Tongue (tissue), 1 donor: ENCODE measurements at regions not wholly inside any gene's neighbourhood (a gene's known extent, or its start where the extent isn't known, plus 50 kb on each side); places are given as distances from the start of the nearest gene placed in this dataset.

Experiments
- DNase-seq: peaks from one replicate; pipeline ENCODE4 v3.0.0-alpha.2; 2015

DNA sequence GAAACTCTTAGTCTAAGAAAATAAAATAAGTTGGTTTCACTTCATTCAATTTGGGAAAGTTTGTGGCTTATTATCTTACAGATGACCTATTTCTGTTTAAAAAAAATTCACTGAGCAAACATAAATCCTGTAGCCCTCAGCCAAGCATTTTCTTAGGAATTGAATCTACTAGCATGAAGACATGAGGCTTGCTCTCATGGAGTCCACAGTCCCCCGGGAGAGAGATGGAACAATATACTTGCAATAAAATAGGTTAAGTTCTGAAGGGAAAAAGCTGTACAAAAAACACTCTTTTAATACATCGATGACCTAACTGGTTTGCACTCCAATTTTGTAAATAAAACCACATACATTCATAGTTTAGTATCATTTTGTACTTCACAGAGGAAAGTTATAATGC lies 642.6 kb upstream of the FAM241A start:
- DNase-seq: no peak

DNA sequence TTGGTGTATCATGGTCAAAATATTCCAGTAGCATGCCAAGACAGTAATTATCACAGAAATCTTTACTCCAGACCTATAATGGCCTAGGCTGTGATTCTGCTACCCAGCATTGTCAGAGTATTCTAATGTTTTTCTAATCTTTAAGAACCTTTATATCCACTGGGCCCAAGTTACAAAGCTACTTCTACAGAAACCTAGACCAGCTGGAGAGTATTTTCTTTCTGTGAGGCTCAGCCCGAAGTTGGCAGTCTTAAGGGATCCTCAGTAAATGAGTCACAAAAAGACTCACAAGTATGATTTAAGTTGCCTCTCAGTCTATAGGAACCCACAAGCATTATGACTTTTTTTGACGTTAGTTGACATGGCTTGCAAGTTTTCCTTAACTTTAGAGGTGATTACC lies 638.5 kb upstream of the FAM241A start:
- no peak for DNase-seq

GRCh38 chr4:111510535-111510934 lies 634.7 kb upstream of the FAM241A start:
- DNase-seq: no peak

DNA sequence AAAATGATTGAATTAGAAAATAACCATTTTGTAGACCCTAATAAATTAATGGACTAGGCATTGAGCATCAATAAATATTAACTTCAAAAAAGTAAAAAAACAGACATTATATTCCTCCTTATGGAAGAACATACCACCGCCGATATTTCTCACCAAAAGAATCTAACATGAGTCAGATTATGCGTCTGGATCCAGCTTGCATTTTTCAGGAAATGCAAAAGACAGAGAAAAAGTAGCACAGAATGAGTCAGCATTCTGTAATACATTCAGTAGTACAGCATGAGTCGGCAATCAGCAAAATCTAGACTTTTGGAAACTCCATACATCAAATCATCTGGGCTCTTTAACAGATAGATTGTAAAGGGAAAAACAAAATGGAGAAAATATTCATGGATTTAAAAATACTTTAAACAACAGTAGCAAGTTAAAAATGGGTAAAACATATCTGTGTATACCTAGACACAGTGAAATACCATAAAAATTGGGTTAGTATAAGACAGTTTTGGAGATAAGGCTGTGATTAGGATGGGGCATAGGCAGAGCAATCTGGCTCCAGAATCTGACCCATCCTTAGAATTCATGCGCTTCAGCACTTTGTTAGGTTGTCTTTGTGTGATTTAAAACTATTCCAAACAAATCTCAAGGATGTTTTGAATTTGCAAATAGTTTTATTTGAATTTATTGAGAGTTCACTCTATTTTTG lies 633.0 kb upstream of the FAM241A start:
- DNase-seq: no peak

- DNase-seq: no peak
Observed at GRCh38 chr4:111519683-111520082, 625.6 kb upstream of the FAM241A start.

GRCh38 chr4:111530446-111530845 lies 614.8 kb upstream of the FAM241A start:
- no peak for DNase-seq

DNA sequence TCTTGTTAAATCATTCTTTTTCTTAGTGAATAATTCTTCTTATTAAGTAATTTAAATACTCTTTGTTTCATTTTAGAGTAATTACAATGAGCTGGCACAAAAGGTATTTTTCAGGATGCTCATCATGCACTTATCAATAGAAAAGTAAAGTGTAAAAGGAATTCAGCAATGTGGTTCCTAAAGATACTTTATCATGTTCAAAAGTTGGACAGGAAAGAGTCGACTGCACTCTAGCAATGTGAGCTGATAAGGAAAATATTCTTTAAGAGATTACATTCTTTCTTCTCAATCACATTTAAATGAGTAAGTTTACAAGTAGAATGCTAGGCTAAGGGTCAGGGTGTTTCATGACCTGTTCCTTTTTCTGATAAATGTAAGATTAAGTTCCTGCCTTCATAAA lies 609.5 kb upstream of the FAM241A start:
- DNase-seq: no peak

DNA sequence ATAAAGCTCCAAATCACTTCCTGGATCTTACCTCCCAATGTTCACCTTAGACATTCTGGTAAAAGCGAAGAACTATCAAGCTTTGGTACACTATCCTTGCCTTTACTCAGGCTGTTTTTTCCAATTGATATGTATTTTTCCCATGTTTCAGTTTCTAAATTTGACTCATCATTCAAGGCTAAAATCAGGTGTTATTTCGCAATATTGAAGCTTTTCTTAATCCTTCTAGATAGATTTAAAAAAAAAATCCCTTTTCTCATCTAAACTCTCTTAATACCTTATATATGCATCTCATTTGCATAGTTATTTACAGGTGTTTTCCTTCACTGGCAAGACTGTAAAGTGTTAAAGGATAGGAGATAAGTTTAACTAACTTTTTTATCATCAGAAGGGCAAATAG lies 608.1 kb upstream of the FAM241A start:
- no peak for DNase-seq

DNA sequence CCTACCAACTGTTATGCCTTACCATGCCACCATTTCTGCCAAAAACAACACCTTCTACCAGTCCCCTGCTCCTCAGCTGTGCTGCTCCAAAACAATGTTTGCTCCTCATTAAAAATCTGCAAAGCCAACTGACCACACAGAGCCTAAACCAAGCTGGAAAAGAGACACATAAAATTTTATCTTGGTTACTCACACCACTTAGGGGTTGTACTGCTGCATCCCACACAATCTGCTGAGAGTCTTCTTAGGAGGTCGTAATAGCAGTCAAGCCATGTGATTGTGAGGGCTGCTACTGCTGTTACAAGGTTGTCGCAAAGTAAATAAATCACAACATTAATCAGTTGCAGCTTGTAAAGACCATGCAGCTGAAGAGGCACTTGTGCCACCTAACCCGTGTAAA lies 607.4 kb upstream of the FAM241A start:
- no peak for DNase-seq

- DNase-seq: no peak
Observed at GRCh38 chr4:111540671-111541070, 604.6 kb upstream of the FAM241A start.

DNA sequence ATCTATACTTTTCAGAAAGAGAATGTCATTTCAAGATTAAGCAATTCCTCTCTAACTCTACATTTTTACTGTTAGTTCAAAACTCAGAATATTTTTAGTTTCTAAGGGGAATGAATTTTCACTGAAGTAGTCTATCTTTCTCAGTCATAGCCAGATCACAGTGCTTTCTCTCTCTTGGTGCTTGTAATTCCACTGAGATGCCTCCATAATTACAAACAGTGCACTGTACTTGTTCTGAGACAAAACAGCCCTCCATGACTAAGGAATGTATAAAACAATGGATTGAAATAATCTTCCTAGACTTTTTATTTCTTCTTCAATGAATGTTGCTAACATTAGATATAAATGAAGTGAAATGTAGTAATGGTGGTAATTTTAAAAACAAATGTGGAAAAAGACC lies 603.2 kb upstream of the FAM241A start:
- peak; percentile 11 for DNase-seq

- DNase-seq: peak; percentile 29
Observed at GRCh38 chr4:111546881-111547280, 598.4 kb upstream of the FAM241A start.

- DNase-seq: no peak
Observed at GRCh38 chr4:111556141-111556781, 589.0 kb upstream of the FAM241A start.

GRCh38 chr4:111556851-111557250 lies 588.4 kb upstream of the FAM241A start:
- no peak for DNase-seq

- no peak for DNase-seq
Observed at GRCh38 chr4:111562826-111563225, 582.4 kb upstream of the FAM241A start.

DNA sequence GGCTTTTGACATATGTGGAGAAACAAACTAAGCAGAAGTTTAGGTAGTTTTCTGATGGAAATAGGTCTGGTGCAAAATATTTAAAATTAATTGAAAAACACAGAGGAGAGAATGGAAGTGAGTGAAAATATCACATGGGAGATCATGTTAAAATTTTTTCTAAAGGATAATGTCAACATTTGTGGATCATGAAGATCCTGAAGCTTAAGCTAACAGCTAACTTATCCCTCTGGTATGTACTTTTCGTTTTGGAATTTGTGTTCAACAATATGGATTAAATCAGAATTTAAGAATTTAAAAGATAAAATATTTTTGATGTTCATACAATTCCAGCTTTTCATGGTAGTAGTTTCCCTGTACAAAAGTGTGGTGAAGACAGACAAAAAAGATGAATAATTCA lies 572.8 kb upstream of the FAM241A start:
- DNase-seq: no peak

GRCh38 chr4:111573386-111573785 lies 571.9 kb upstream of the FAM241A start:
- DNase-seq: no peak

DNA sequence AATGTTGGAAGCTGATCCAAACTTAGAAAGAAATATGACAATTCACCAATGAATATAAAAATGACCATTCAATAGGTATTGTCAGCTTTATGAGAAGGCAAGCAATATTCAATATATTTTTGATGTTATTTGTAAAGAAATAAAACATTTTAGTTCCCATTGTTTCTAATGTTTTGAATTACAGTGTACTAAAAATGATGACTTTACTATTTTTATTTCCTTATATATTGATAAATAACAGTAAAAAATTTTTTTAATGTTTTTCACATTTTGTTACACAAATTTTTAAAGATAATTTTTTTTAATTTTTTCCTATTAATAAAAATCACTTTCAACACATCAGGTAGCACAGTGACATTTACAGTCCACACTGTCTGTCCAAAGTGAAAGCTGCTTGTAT lies 565.5 kb upstream of the FAM241A start:
- no peak for DNase-seq

- DNase-seq: no peak
Observed at GRCh38 chr4:111595456-111595855, 549.8 kb upstream of the FAM241A start.

GRCh38 chr4:111596491-111596890 lies 548.8 kb upstream of the FAM241A start:
- DNase-seq: no peak

DNA sequence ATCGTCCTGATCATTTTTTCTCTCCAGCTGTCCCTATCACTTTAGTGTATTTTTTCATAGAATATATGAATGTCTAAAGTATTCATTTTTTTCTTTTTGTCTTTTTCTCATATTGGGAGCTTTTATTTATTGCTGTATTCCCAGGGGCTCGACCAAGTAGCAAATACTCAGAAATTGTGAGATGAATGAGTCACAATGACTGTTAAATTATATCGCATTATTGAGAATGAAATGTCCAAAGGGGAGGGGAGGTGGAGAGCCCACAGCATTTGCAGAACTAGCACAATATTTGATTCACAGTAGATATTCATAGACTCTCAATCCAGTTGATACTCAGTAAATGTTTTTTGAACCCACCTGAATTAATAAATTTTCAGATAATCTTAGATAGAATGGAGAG lies 543.6 kb upstream of the FAM241A start:
- DNase-seq: no peak

GRCh38 chr4:111602848-111603247 lies 542.4 kb upstream of the FAM241A start:
- DNase-seq: peak; percentile 15

DNA sequence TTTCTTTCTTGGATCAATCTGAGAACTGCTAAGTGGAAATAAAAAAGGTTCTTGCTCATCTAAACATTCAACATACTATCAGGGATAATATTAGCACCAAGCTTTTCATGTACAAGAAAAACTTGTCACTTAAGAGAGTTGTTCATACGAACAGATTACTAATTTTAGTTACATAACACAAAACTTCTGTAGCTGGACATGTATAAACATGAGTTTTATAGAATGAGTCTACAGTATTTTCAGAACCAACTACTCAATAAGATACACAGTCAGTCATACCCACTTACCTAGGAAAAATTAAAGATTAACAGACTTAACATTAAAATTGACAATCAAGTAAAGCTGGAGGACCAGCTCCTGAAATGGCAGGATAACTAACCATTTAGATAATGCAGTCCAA lies 540.1 kb upstream of the FAM241A start:
- DNase-seq: no peak

- DNase-seq: no peak
Observed at GRCh38 chr4:111610681-111611080, 534.6 kb upstream of the FAM241A start.
